GM10248 (cell line): ENCODE measurements at regions not wholly inside any gene's neighbourhood (a gene's known extent, or its start where the extent isn't known, plus 50 kb on each side); places are given as distances from the start of the nearest gene placed in this dataset.

Experiments used
- CTCF ChIA-PET: fragments of 300-600 bp; sonication (Branson Sonifier 250); formaldehyde crosslinking; extraction: SDS; loops from one replicate; lab custom pipeline; 2021; ENCODE audit warnings: antibody characterized with exemption; lab: Yijun Ruan, JAX
- POLR2A ChIA-PET: fragments of 350-650 bp; sonication (Branson Sonifier 250); formaldehyde crosslinking; extraction: SDS; loops from one replicate; lab custom pipeline; 2020; ENCODE audit warnings: antibody characterized with exemption; lab: Yijun Ruan, JAX
- DNase-seq: peaks from one replicate; pipeline ENCODE4 v3.0.0; 2012; ENCODE audit errors: extremely low spot score
- CTCF ChIP-seq: IDR thresholded peaks from 2 replicates; pipeline ENCODE4 v1.5.1; 2012; ENCODE audit warnings: mild to moderate bottlenecking, low read depth; ENCODE audit errors: extremely low read depth, missing control alignments, control extremely low read depth

GRCh38 chr4:26226629-26227376, 94.0 kb upstream of the RBPJ start:
- DNase-seq, result no peak
- ChIA-PET CTCF (no interaction called here), POLR2A (no interaction called here)
- TF ChIP-seq CTCF, result no peak

GRCh38 chr4:26227601-26228229, 93.1 kb upstream of the RBPJ start:
- TF ChIP-seq CTCF, result no peak
- POLR2A ChIA-PET, result no interaction called here
- CTCF ChIA-PET, result no interaction called here
- no peak for DNase-seq

- no peak for DNase-seq
- ChIA-PET CTCF (interaction anchor here (0.7 to 1.7 kb wide), 2 partner anchors 10 to 20 kb away, joined by 3 to 10 read pairs; no protein-coding TSS in a partner anchor), POLR2A (no interaction called here)
- TF ChIP-seq CTCF, result no peak
These were observed 91.9 kb upstream of the RBPJ start for GRCh38 chr4:26228883-26229282.

- no peak for TF ChIP-seq CTCF
- no peak for DNase-seq
- ChIA-PET POLR2A (no interaction called here), CTCF (interaction anchor here (1.7 kb wide), 1 partner anchor 8 kb away, joined by 10 read pairs; no protein-coding TSS in a partner anchor)
These were observed 90.8 kb upstream of the RBPJ start for GRCh38 chr4:26229974-26230373.

- CTCF ChIA-PET, result interaction anchor here (0.7 to 1.8 kb wide), 4 partner anchors 14 to 151 kb away, joined by 3 to 5 read pairs (median 4); no protein-coding TSS in a partner anchor
- DNase-seq, result no peak
- POLR2A ChIA-PET, result no interaction called here
- TF ChIP-seq CTCF, result no peak
These were observed 87.5 kb upstream of the RBPJ start for GRCh38 chr4:26233350-26233749.

- no peak for DNase-seq
- ChIA-PET POLR2A (no interaction called here), CTCF (interaction anchor here (1.0 to 3.1 kb wide), 6 partner anchors 11 to 98 kb away, joined by 3 to 10 read pairs (median 3); no protein-coding TSS in a partner anchor)
- no peak for TF ChIP-seq CTCF
These were observed 85.3 kb upstream of the RBPJ start for GRCh38 chr4:26235500-26235899.
